Uterus (tissue), 3 donors: ENCODE measurements at regions not wholly inside any gene's neighbourhood (a gene's known extent, or its start where the extent isn't known, plus 50 kb on each side); places are given as distances from the start of the nearest gene placed in this dataset.

Experiments used
- DNase-seq, 2 donors: peaks; one replicate each; pipeline ENCODE4 v3.0.0-alpha.2; 2019 to 2020
- H3K27ac ChIP-seq, 2 donors: fragments of 200-600 bp; sonication (generic); 1 replicate in 1 of 2; 2 replicates in 1 of 2; pipeline ENCODE4 v1.5.1; 2016 to 2018
- H3K27me3 ChIP-seq, 2 donors: fragments of 200-600 bp; sonication (generic); one replicate each; pipeline ENCODE4 v1.5.1; 2018 to 2019; ENCODE audit warnings: control low read depth in 1 of 2
- H3K36me3 ChIP-seq, 2 donors: fragments of 200-600 bp; sonication (generic); one replicate each; pipeline ENCODE4 v1.5.1; 2019; ENCODE audit warnings: control low read depth in 1 of 2
- H3K4me1 ChIP-seq, 2 donors: fragments of 200-600 bp; sonication (generic); one replicate each; pipeline ENCODE4 v1.5.1; 2018 to 2019; ENCODE audit warnings: control low read depth in 1 of 2
- H3K4me3 ChIP-seq, 2 donors: fragments of 200-600 bp; sonication (generic); 1 replicate in 1 of 2; 2 replicates in 1 of 2; pipeline ENCODE4 v1.5.1; 2018 to 2019; ENCODE audit warnings: mild to moderate bottlenecking in 1 of 2
- H3K9me3 ChIP-seq, 2 donors: fragments of 200-600 bp; sonication (generic); one replicate each; pipeline ENCODE4 v1.5.1; 2019; ENCODE audit warnings: control low read depth in 1 of 2
- POLR2A ChIP-seq, 2 donors: fragments of 450-650 bp; IDR thresholded peaks; one replicate each; pipeline ENCODE4 v1.6.1; 2016; ENCODE audit warnings: antibody characterized with exemption in 2 of 2, mild to moderate bottlenecking in 1 of 2, moderate library complexity in 1 of 2
- intact Hi-C: fragments of 100-400 bp; cut with DNase I; formaldehyde crosslinking; loops from one replicate; pipeline ENCODE4 v1.15.1; 2023; ENCODE audit warnings: low total_unique reads
- TF ChIP-seq, protein P1 (sequence below), 4 experiments: fragments of 200-600 bp in 2 of 4; fragments of 450-650 bp in 2 of 4; sonication (generic) in 2 of 4; IDR thresholded peaks; one replicate each; pipeline ENCODE4 v1.5.1; 2016 to 2019; ENCODE audit warnings: antibody characterized with exemption in 4 of 4, mild to moderate bottlenecking in 2 of 4, moderate library complexity in 1 of 4
- donor health status: DM: yes; HTN: yes; CAD: no.

DNA sequence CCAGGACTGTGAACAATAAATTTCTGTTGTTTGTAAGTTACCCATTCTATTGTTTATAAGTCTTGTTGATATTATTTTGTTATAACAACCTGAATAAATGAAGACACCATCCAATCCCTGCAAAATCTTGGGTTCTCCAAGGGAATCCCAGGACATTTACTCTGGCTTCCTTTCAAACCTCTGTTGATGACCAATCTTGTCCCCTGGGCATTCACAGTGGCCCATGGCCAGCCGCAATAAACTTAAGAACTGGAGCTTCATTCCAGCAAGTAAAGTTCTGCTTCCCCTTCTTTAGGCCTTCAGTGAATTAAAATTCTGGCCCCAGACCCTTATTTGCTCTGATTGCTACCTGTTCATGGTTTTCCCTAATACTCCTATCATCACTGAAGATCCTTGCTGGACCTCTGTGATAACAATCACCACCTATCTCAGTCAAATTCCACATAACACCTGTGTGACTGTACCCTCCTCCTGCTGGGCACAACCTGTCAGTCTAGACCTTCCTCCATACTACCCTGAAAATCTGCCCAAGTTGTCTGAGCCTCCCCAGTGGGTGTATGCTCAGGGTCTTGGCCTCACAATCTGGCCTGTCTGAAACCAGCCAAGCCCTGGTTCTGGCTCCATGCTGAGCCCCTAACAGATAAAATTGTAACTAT lies 153.1 kb downstream of the SEMA6D start:
- H3K27me3 ChIP-seq: no peaks in the 10 kb centered on the region
- peak overlapping the region in 1 of 2 donors; percentile 11 for H3K27ac ChIP-seq
- H3K36me3 ChIP-seq: no peaks in the 10 kb centered on the region
- peak in 1 of 2 donors; percentile 15 for DNase-seq
- no peaks in the 10 kb centered on the region for H3K4me1 ChIP-seq
- H3K9me3 ChIP-seq: no peaks in the 10 kb centered on the region
- TF ChIP-seq, protein P1, sequence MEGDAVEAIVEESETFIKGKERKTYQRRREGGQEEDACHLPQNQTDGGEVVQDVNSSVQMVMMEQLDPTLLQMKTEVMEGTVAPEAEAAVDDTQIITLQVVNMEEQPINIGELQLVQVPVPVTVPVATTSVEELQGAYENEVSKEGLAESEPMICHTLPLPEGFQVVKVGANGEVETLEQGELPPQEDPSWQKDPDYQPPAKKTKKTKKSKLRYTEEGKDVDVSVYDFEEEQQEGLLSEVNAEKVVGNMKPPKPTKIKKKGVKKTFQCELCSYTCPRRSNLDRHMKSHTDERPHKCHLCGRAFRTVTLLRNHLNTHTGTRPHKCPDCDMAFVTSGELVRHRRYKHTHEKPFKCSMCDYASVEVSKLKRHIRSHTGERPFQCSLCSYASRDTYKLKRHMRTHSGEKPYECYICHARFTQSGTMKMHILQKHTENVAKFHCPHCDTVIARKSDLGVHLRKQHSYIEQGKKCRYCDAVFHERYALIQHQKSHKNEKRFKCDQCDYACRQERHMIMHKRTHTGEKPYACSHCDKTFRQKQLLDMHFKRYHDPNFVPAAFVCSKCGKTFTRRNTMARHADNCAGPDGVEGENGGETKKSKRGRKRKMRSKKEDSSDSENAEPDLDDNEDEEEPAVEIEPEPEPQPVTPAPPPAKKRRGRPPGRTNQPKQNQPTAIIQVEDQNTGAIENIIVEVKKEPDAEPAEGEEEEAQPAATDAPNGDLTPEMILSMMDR (IDR thresholded peaks at IDR 0.05): no peak
- no peak for TF ChIP-seq POLR2A (IDR thresholded peaks at IDR 0.05)
- intact Hi-C loops: no loop called here
- H3K4me3 ChIP-seq: no peak overlapping the region

DNA sequence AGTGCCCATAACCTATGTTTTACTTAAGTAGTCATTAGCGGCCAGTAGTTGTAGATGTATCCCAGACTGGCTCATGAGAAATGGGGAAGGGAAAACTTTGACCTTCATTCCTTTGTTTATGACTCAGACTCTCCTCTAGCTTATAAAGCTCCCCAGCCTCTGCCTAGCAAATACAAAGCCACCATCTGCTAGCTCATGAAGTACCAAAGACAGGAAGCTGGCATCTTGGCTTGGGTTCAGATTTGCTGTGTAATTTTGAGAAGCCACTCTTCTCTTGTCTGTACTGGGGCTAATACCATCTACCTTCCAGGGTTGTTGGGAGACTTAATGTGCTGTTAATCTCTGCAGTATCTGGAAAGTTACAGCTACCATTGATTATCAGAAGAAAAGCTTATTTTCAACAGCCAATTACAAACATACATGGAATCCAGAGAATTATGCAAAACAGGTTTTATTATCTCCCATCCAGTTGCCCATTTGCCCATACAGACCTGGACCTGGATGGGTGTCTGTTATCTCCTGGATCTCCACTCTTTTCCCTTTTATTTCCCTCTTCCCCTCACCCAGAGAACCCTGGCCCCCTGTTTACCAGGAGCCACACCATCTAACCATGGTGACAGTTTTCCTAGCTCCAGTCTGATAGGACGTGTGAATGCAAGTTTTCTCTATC lies 153.8 kb downstream of the SEMA6D start:
- DNase-seq: no peak
- Histone ChIP-seq H3K36me3 (no peaks in the 10 kb centered on the region), H3K27ac (peak overlapping the region in 1 of 2 donors; percentile 11), H3K4me1 (no peaks in the 10 kb centered on the region), H3K27me3 (no peaks in the 10 kb centered on the region), H3K4me3 (no peak overlapping the region), H3K9me3 (no peaks in the 10 kb centered on the region)
- TF ChIP-seq POLR2A (IDR thresholded peaks at IDR 0.05): no peak
- TF ChIP-seq, protein P1 (IDR thresholded peaks at IDR 0.05): no peak
- intact Hi-C loops: no loop called here

DNA sequence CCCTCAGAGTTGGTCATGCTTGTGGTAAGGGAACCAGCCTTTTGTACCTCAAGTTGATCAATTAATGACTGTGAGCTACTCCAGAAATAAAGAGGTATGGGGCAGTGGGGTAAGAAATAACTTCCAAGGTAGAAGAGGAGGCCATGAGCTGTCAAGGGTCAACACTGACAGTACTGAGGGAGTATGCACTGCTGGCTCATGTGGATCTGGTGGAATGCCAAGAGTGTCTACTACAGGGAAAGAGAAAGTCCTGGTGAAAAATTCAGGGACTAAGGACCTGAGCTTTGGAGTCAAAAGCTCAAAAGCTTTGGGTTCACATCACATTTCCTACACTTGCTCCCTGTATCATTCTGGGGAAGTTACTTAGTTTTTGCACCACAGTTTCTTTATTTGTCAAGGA lies 154.9 kb downstream of the SEMA6D start:
- no peak for TF ChIP-seq POLR2A (IDR thresholded peaks at IDR 0.05)
- TF ChIP-seq, protein P1 (IDR thresholded peaks at IDR 0.05): no peak
- no peak for DNase-seq
- Histone ChIP-seq H3K4me1 (no peaks in the 10 kb centered on the region), H3K27me3 (no peaks in the 10 kb centered on the region), H3K36me3 (no peaks in the 10 kb centered on the region), H3K27ac (no peak overlapping the region), H3K4me3 (no peak overlapping the region), H3K9me3 (no peaks in the 10 kb centered on the region)
- intact Hi-C loops: no loop called here

DNA sequence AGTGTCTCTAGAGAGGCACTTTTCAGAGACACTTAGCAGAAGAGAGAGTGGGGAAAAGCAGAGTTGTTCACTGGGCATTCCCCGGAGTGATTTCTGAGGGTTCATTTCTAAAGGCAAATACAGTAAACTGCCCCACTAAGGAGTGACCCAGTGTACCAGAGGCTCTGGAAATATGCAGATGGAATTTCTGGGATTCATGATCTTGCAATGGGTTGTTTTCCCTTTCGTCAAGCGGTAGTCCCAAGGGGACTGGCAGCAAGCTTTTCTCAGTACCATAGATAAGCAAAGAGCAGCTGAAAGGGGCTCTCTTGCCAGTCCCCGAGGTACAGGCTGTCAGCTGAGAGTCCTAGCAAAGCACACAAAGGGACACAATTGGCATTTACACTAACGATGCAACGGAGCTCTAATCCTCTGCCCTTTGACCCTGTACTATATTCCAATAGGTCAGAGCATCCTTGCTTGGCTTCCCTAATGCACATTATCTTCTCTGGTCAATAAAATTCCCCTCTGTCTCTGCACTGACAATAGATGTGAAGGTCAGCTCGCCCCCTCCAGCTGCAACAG lies 155.6 kb downstream of the SEMA6D start:
- no peak for TF ChIP-seq POLR2A (IDR thresholded peaks at IDR 0.05)
- TF ChIP-seq, protein P1 (IDR thresholded peaks at IDR 0.05): no peak
- no peaks in the 10 kb centered on the region for H3K9me3 ChIP-seq
- H3K4me1 ChIP-seq: no peaks in the 10 kb centered on the region
- H3K36me3 ChIP-seq: no peaks in the 10 kb centered on the region
- no peak overlapping the region for H3K4me3 ChIP-seq
- H3K27ac ChIP-seq: no peak overlapping the region
- H3K27me3 ChIP-seq: no peaks in the 10 kb centered on the region
- intact Hi-C loops: no loop called here
- DNase-seq: no peak

DNA sequence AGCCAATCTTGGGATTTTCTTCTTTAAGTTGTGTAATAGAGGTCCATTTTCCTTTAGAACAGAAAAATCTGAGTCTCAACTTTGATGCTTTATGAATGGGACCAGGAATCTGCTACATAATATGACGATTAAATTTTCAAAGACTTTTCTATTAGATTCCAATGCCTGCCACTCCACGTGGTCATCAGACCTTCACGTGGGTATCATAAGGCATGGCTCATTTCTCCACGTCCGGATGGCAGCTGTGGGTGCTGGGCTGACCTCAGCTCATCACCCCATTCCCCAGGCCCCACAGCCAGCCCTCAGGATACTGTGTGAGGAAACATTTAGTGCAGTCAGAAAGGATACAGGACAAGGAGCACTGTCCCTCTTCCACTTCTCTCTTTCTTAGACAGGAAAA lies 159.7 kb downstream of the SEMA6D start:
- intact Hi-C loops: no loop called here
- no peak for TF ChIP-seq POLR2A (IDR thresholded peaks at IDR 0.05)
- TF ChIP-seq, protein P1 (IDR thresholded peaks at IDR 0.05): no peak
- DNase-seq: no peak
- Histone ChIP-seq H3K27ac (no peak overlapping the region), H3K27me3 (no peaks in the 10 kb centered on the region), H3K36me3 (no peaks in the 10 kb centered on the region), H3K4me1 (no peaks in the 10 kb centered on the region), H3K9me3 (no peaks in the 10 kb centered on the region), H3K4me3 (no peak overlapping the region)
